ENCODE measurements at regions not wholly inside any gene's neighbourhood (a gene's known extent, or its start where the extent isn't known, plus 50 kb on each side); places are given as distances from the start of the nearest gene placed in this dataset.

DNA sequence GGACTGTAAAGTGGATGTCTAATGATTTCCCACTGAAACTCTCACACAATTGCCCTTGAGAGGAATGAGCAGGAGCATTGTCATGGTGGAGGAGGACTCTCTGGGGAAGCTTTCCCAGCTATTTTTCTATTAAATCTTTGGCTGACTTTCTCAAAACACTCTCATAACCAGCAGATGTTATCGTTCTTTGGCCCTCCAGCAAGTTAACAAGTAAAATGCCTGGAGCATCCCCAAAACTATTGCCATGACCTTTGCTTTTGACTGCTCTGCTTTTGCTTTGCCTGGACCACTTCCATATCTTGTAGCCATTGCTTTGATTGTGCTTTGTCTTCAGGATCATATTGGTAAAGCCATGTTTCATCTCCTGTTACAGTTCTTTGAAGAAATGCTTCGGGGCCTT lies 120.2 kb upstream of the PDE5A start:
- DNase-seq (ENCODE audit: low spot score) = no peak

DNA sequence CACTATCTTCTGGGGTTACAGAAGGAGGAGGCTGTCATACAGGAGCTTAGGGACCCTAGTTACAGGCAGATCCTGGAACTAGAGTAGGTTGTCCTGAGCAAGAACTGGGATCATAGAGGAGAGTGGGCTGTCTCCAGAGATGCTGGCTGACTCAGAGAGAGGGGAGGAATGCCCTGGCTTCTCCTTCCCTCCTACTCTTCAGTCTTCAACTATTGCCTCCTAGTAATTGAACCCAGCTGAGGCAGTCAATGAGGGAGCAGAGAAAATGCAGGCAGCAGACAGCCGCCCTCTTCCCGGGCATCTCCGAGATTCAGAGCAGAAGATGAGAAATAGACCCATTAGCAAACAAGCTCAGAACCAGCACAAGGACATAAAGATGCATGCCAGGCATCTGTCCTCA lies 118.3 kb upstream of the PDE5A start:
- DNase-seq (ENCODE audit: low spot score) = no peak

DNA sequence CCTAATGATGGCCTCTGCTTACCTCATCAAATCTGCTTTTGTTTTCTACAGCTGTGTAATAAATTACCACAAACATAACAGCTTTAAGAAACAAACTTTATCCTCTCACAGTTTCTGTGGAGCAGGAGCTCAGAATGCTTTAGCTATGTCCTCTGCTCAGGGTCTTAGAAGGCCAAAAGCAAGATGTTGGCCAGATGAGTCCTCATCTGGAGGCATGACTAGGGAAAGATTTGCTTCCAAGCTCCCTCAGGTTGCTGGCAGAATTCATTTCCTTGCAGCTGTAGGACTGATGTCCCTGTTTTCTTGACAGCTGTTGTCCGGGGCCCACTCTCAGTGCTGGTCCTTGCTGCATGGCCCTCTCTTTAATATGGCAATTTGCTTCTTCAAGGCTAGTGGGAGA lies 116.7 kb upstream of the PDE5A start:
- DNase-seq (ENCODE audit: low spot score) = no peak

GRCh38 chr4:119744580-119744979 lies 116.0 kb upstream of the PDE5A start:
- DNase-seq (ENCODE audit: low spot score) = no peak

GRCh38 chr4:119743644-119744043 lies 115.0 kb upstream of the PDE5A start:
- no peak for DNase-seq (ENCODE audit: low spot score)

GRCh38 chr4:119739796-119740195 lies 111.2 kb upstream of the PDE5A start:
- no peak for DNase-seq (ENCODE audit: low spot score)

DNA sequence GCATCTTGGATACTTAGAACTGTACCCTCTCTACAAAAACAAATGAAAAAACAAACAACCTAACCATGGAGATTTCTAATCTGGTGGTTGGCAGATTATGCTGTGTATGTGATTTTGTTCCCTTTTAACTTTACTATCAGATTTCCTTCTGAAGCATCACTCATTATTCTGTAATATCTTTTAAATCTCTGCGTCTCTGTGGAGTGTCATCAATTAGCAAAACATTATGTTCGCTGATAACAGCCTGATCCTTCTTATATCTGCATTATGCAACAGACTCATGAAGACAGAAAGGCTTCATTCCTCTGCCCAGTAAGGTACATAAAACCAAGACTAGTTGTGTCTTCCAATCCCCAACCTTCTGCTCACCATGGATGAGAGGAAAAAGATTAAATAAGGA lies 110.3 kb upstream of the PDE5A start:
- DNase-seq (ENCODE audit: low spot score) = no peak

DNA sequence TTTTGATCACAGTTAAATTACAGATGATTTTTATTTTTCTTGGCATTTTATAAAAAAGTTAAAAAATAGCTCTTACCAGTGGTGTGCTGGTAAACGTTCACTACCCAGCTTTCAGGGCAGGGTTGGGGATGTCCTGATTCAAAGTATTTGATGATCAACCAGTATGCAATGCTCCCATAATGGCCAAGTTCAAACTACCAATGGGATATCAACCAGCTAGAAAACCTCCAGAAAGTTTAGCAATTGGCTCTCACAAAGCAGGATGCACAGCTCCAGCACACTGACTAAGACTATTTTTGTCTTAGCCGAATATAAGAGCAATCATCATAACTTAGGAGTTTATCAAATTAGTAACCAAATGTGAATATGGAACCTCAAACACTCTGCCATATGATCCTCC lies 108.0 kb upstream of the PDE5A start:
- no peak for DNase-seq (ENCODE audit: low spot score)

DNA sequence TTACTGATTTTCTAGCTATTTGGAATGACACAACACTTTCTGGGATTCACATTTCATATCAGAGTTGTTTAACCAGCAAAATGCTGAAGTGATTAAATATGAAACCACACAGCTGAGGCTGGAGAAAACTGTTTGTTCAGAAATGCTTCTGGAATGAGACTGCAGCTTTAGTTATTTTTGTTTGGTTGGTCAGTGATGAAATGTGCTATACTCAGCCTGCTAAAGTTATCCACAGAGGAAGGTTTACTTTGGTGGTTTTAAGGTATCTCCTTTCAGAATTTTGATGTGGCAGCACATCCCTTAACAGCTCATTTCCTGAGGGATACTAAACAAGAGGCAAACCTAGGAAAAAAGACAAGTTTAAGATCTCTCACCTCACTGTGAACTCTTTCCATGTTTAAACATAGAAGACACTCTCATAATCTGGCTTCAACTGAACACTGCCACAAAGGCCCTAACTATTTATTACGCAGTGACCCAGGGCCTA lies 106.6 kb upstream of the PDE5A start:
- no peak for DNase-seq (ENCODE audit: low spot score)

GRCh38 chr4:119733431-119733830 lies 104.8 kb upstream of the PDE5A start:
- no peak for DNase-seq (ENCODE audit: low spot score)

- no peak for DNase-seq (ENCODE audit: low spot score)
Measured at GRCh38 chr4:119731778-119732177, 103.2 kb upstream of the PDE5A start.

DNA sequence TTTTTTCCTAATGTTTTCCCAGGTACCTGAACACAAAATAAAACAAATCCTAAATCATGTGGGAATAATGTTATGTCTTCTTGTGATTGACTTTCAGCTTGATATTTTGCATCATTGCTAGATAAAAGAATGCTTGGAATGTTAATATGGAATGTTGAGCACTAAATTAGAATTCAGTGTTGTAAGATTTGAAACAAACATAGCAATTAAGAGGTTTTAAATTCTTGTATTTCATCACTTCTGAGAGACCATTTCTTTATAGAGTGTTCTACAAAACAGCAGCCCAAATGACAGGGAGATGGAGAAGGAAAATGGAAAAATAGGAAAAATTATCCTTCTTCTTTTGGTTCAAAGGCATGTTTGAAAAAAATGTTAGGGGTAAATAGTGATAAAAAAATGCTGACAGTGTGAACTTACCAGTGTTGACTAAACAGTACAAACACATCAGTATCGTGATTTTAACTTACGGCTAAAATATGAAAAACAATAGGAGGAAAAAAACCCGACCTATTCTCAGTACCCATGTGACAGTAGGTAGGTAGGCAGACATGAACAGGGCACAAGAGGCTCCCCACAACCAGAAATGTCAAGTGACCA lies 102.6 kb upstream of the PDE5A start:
- DNase-seq (ENCODE audit: low spot score) = no peak

- DNase-seq (ENCODE audit: low spot score) = no peak
Measured at GRCh38 chr4:119730671-119730950, 102.0 kb upstream of the PDE5A start.

- DNase-seq (ENCODE audit: low spot score) = no peak
Measured at GRCh38 chr4:119729835-119730670, 101.4 kb upstream of the PDE5A start.

DNA sequence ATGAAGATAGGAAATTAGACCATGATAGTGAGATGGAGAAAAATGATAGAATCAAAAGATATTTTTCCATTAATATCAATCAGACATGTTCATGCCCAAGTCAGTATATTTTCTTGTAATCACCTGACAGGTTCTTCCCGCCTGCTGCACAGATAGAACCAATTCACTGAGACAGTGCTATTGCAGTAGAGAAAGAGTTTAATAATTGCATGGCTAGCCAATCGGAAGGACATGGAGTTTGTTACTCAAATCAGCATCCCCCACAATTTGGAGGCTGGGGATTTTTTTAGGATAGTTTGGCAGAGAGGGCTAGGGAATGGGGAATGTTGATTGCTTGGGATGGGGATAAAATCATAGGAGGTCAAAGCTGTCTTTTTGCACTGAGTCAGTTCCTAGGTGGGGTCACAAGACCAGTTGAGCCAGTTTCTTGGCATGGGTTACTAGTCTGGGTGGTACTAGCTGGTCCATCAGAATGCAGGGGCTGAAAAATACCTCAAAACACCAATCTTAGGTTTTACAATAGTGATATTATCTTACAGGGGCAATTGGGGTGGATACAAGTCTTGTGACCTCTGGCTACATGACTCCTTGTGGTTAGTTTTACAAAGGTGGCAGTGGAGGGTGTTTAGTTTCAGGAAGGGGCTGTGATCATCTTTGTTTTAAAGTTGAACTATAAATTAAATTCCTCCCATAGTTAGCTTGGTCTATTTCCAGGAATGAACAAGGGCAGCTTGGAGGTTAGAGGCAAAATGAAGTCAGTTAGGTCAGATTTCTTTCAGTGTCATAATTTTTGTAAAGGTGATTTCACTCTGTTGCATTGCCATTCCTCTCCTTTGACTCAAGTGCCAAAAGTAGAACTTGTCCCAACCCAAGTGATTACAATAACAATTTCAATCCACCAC lies 100.3 kb upstream of the PDE5A start:
- DNase-seq (ENCODE audit: low spot score) = no peak

DNA sequence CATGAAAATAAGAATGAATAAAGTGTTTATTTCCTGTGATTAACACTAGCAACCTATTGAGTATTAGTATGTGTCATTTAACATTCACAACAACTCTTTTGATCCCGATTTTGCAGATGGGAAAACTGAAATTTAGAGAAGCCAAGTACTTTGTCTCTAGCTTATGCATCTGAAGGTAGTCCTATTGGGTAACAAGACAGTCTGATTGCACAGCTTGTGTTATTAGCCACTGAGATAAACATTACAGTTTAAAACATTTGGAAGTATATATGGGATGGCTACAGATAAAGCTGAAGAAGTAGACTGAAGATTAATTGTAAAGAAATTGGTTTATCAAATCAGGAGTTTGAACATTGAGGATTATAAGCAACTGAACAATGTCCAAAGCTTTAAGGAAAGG lies 99.6 kb upstream of the PDE5A start:
- DNase-seq (ENCODE audit: low spot score) = no peak

DNA sequence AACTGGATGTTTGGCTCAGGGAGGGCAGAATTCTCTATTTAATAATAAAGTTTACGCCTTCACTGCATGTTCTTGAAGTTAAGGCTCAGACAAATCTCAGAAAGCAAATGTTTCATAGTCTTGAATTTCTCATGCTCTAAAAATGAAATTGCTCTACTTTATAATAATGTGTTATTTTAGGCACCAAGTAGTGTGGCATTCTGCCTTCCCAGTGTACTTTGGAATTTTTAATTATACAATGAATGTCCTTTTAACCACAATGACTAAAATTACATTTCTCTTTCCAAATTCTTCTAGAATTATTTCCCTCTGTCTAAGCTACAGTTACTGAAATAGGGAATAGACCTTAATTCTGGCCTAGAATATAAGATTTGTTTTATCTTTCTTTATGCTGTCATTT lies 97.9 kb upstream of the PDE5A start:
- DNase-seq (ENCODE audit: low spot score) = no peak

GRCh38 chr4:119725688-119726330 lies 97.2 kb upstream of the PDE5A start:
- DNase-seq (ENCODE audit: low spot score) = no peak

- no peak for DNase-seq (ENCODE audit: low spot score)
Measured at GRCh38 chr4:119725011-119725410, 96.4 kb upstream of the PDE5A start.

DNA sequence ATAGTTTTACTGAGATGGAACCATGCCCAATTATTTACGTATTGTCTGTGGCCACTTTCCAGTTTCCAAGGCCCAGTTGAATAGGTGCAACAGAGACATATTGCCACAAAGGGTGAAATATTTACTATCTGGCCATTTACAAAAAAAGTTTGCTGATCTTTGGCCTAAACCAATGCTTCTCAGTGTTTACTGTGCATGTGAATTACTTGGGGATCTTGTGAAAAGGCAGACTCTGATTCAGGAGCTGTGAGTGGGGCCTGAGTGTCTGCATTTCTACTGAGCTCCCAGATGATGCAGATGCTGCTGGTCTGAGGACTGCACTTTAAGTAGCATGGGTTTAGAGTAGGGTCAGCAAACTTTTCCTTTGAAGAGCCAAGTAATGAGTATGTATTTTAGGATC lies 94.1 kb upstream of the PDE5A start:
- no peak for DNase-seq (ENCODE audit: low spot score)

DNA sequence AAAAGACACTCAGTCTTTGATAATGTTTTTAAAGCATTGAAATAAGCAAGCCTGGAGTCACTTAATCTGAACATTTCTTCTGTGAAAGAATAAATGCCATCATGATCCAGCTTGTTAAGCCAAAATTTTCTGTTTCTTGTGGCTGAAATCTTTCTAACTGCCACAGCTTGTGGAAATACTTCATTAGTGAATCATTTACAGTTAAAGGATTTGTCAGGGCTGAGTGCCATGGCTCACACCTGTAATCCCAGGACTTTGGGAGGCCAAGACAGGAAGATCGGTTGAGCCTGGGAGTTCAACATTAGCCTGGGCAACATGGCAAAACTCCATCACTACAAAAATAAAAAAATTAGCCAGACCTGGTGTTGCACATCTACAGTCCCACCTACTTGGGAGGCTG lies 93.3 kb upstream of the PDE5A start:
- no peak for DNase-seq (ENCODE audit: low spot score)
